ENCODE measurements at regions not wholly inside any gene's neighbourhood (a gene's known extent, or its start where the extent isn't known, plus 50 kb on each side); places are given as distances from the start of the nearest gene placed in this dataset.

- TF ChIP-seq, protein P1, sequence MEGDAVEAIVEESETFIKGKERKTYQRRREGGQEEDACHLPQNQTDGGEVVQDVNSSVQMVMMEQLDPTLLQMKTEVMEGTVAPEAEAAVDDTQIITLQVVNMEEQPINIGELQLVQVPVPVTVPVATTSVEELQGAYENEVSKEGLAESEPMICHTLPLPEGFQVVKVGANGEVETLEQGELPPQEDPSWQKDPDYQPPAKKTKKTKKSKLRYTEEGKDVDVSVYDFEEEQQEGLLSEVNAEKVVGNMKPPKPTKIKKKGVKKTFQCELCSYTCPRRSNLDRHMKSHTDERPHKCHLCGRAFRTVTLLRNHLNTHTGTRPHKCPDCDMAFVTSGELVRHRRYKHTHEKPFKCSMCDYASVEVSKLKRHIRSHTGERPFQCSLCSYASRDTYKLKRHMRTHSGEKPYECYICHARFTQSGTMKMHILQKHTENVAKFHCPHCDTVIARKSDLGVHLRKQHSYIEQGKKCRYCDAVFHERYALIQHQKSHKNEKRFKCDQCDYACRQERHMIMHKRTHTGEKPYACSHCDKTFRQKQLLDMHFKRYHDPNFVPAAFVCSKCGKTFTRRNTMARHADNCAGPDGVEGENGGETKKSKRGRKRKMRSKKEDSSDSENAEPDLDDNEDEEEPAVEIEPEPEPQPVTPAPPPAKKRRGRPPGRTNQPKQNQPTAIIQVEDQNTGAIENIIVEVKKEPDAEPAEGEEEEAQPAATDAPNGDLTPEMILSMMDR (IDR thresholded peaks at IDR 0.05): no peak
- no peak for TF ChIP-seq POLR2A (IDR thresholded peaks at IDR 0.05)
- no peak for TF ChIP-seq EP300 (IDR thresholded peaks at IDR 0.05; ENCODE audit: low read depth)
- no peak for TF ChIP-seq POLR2AphosphoS5 (IDR thresholded peaks at IDR 0.05)
Measured at GRCh38 chr20:4090756-4091489, 57.7 kb upstream of the SMOX start.

Measured in transverse colon (tissue), 4 donors.